Left ventricle myocardium inferior (tissue), 1 donor: ENCODE measurements at regions not wholly inside any gene's neighbourhood (a gene's known extent, or its start where the extent isn't known, plus 50 kb on each side); places are given as distances from the start of the nearest gene placed in this dataset.
"Not testable (repeated sequence)": the region's sequence is repeated elsewhere in the genome, so short reads cannot be mapped to it uniquely, and the experiment has no call there.

ENCODE experiments used
- DNase-seq: peaks from one replicate; pipeline ENCODE4 v3.0.0-alpha.2; 2020
- H3K27ac ChIP-seq: fragments of 200-600 bp; replicated peaks from 2 replicates; pipeline ENCODE4 v1.8.0; 2021
- H3K27me3 ChIP-seq: fragments of 200-600 bp; 2 replicates; pipeline ENCODE4 v1.8.0; 2021; ENCODE audit warnings: low read depth
- H3K36me3 ChIP-seq: fragments of 200-600 bp; 2 replicates; pipeline ENCODE4 v1.8.0; 2021
- H3K4me1 ChIP-seq: fragments of 200-600 bp; 2 replicates; pipeline ENCODE4 v1.8.0; 2021
- H3K4me3 ChIP-seq: fragments of 200-600 bp; 2 replicates; pipeline ENCODE4 v1.8.0; 2021; ENCODE audit warnings: mild to moderate bottlenecking, moderate library complexity
- H3K9me3 ChIP-seq: fragments of 200-600 bp; replicated peaks from 2 replicates; pipeline ENCODE4 v1.8.0; 2021
- CTCF ChIP-seq: fragments of 200-600 bp; IDR thresholded peaks from 2 replicates; pipeline ENCODE4 v1.8.0; 2021; ENCODE audit warnings: antibody characterized with exemption, mild to moderate bottlenecking, borderline replicate concordance
- intact Hi-C: fragments of 100-400 bp; cut with micrococcal nuclease; formaldehyde crosslinking; loops from one replicate; pipeline ENCODE4 v1.11.0; 2022
- donor health status: DM: no; HTN: yes; CAD: no; lungs with severe emphysema.

GRCh38 chr2:131425231-131425941, 50.5 kb upstream of the TUBA3D start:
- Histone ChIP-seq H3K36me3 (no peaks in the 10 kb centered on the region), H3K4me3 (peak overlapping the region; percentile 57), H3K4me1 (no peaks in the 10 kb centered on the region), H3K27me3 (peaks cover 78% of the 10 kb centered on the region), H3K27ac (no peak overlapping the region), H3K9me3 (no peaks in the 10 kb centered on the region)
- DNase-seq = no peak
- TF ChIP-seq CTCF = no peak
- intact Hi-C loops = no loop called here

GRCh38 chr2:131424605-131425114, 51.3 kb upstream of the TUBA3D start:
- H3K36me3 ChIP-seq, intact Hi-C loops, DNase-seq, H3K9me3 ChIP-seq, H3K4me1 ChIP-seq, H3K27ac ChIP-seq: not testable (repeated sequence)
- Histone ChIP-seq H3K4me3 (peak overlapping the region; percentile 57), H3K27me3 (peaks cover 73% of the 10 kb centered on the region)

GRCh38 chr2:131420751-131421150, 55.2 kb upstream of the TUBA3D start:
- H3K4me3 ChIP-seq, H3K27ac ChIP-seq, H3K4me1 ChIP-seq, intact Hi-C loops, H3K9me3 ChIP-seq, DNase-seq, H3K36me3 ChIP-seq: not testable (repeated sequence)
- H3K27me3 ChIP-seq = peaks cover 55% of the 10 kb centered on the region

- H3K9me3 ChIP-seq = no peaks in the 10 kb centered on the region
- no peak overlapping the region for H3K4me3 ChIP-seq
- no peaks in the 10 kb centered on the region for H3K36me3 ChIP-seq
- H3K27me3 ChIP-seq = peaks cover 55% of the 10 kb centered on the region
- intact Hi-C loops = no loop called here
- no peak for DNase-seq
- H3K4me1 ChIP-seq = no peaks in the 10 kb centered on the region
- H3K27ac ChIP-seq = no peak overlapping the region
- TF ChIP-seq CTCF = no peak
Observed at GRCh38 chr2:131419441-131419840, 55.5 kb upstream of the RAB6D start.

- Histone ChIP-seq H3K4me3 (no peak overlapping the region), H3K27me3 (peaks cover 48% of the 10 kb centered on the region), H3K9me3 (no peaks in the 10 kb centered on the region), H3K27ac (no peak overlapping the region), H3K4me1 (no peaks in the 10 kb centered on the region), H3K36me3 (no peaks in the 10 kb centered on the region)
- no peak for TF ChIP-seq CTCF
- intact Hi-C loops = no loop called here
- no peak for DNase-seq
Observed at GRCh38 chr2:131418625-131419024, 54.7 kb upstream of the RAB6D start.

GRCh38 chr2:131417886-131418285, 53.9 kb upstream of the RAB6D start:
- Histone ChIP-seq H3K4me3 (no peak overlapping the region), H3K27me3 (peaks cover 43% of the 10 kb centered on the region), H3K36me3 (no peaks in the 10 kb centered on the region), H3K9me3 (no peaks in the 10 kb centered on the region), H3K27ac (no peak overlapping the region), H3K4me1 (no peaks in the 10 kb centered on the region)
- DNase-seq = no peak
- TF ChIP-seq CTCF = no peak
- intact Hi-C loops = no loop called here
